ENCODE measurements at regions not wholly inside any gene's neighbourhood (a gene's known extent, or its start where the extent isn't known, plus 50 kb on each side); places are given as distances from the start of the nearest gene placed in this dataset.

DNA sequence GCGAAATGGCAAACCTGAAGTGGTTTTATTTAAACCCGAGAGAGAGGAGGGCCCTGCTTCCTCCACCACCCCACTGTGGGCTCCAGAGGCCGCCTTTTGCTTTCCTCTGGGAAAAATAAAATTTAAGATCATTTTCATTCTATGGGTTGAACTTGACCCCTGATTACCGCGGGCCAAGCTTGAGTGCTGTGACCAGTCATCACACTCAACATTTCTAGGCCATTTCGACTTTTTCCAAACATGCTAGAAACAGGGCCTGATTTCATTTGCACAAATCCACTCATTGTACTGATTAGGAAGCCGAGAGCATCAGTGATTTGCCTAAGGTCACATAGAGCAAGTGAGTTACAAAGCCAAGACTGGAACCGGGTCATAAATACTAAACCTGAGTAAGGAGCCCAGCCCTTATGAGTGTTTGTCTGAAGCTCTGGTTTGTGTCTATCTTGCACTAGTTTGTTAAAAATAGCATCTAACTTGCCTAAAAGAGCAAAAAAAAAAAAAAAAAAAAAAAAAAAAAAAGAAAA, 179.7 kb downstream of the DLL1 start:
- intact Hi-C loops (cut with DNase I) = no loop called here
- ATAC-seq = no peak

GRCh38 chr6:170110201-170111140, 180.4 kb downstream of the DLL1 start:
- ATAC-seq = no peak
- no peaks in the 10 kb centered on the region for H3K9me3 ChIP-seq

More for the DNA sequence above, 179.7 kb downstream of the DLL1 start:
- no peaks in the 10 kb centered on the region for H3K4me1 ChIP-seq
- H3K36me3 ChIP-seq = no peaks in the 10 kb centered on the region
- no peak overlapping the region for H3K4me3 ChIP-seq
- no peak overlapping the region for H3K27ac ChIP-seq
- H3K9me3 ChIP-seq = no peaks in the 10 kb centered on the region
- H3K27me3 ChIP-seq = no peaks in the 10 kb centered on the region
- DNase-seq = peak in 2 of 5 donors; percentile 2 to 9
- WGBS, 4 donors = 85 to 91% (median 89%) methylated on average over 8 of the region's 8 CpGs
- TF ChIP-seq CTCF (IDR thresholded peaks at IDR 0.05) (no peak), POLR2A (IDR thresholded peaks at IDR 0.05) (no peak)

DNA sequence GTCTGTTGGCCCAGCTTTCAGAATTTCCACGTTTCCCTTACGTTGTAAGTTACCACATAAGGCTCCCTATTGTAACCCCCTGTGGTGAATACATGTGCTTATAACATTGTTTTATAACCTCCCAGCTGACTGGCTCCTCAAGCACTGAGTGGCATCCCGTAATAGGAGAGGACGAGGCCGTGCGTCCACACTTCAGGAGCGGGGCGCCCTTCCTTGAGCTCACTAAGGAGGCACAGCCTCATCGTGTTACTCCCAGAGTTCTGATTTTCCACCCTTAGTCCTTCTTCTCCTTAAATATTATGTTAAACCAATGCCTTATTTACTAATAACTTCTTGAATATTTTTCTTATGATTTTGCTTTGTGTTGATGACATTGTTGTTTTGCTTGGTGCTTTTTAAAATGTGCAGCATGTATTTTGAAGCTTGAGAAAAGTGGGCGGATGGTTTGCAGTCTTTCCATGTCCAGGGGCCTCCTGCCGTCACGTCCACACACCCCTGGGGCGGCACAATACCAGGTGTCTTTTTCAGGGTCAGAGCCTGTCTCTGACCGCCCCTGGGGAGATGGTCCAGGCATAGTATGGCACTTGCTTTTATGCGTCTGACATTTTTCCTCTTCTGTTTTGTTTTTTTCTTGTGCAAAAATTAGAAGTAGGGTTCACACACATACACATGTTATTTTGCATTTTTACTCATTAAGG, 181.8 kb downstream of the DLL1 start:
- 89 to 95% (median 93%) methylated on average over 15 of the region's 15 CpGs for WGBS, 4 donors
- no peak for TF ChIP-seq CTCF (IDR thresholded peaks at IDR 0.05)
- no peak for TF ChIP-seq POLR2A (IDR thresholded peaks at IDR 0.05)
- intact Hi-C loops (cut with DNase I) = no loop called here

More at GRCh38 chr6:170110201-170111140, 180.4 kb downstream of the DLL1 start:
- 84 to 96% (median 90%) methylated on average over 22 to 44 of the region's 44 CpGs for WGBS, 4 donors
- H3K36me3 ChIP-seq = no peaks in the 10 kb centered on the region
- TF ChIP-seq POLR2A (IDR thresholded peaks at IDR 0.05) = no peak
- no peak for TF ChIP-seq CTCF (IDR thresholded peaks at IDR 0.05)
- DNase-seq = peak in 4 of 5 donors; percentile 4 to 46 (median 19)
- H3K4me3 ChIP-seq = no peak overlapping the region
- no peak overlapping the region for H3K27ac ChIP-seq
- H3K4me1 ChIP-seq = no peaks in the 10 kb centered on the region
- H3K27me3 ChIP-seq = no peaks in the 10 kb centered on the region
- intact Hi-C loops (cut with DNase I) = no loop called here

GRCh38 chr6:170108456-170108855, 182.4 kb downstream of the DLL1 start:
- H3K4me1 ChIP-seq = no peaks in the 10 kb centered on the region
- no peaks in the 10 kb centered on the region for H3K36me3 ChIP-seq
- ATAC-seq = no peak
- WGBS, 4 donors = 87 to 99% (median 88%) methylated on average over 5 to 9 of the region's 9 CpGs
- DNase-seq = peak in 4 of 5 donors; percentile 2 to 27 (median 12)
- no peaks in the 10 kb centered on the region for H3K27me3 ChIP-seq
- TF ChIP-seq POLR2A (IDR thresholded peaks at IDR 0.05) = no peak
- TF ChIP-seq CTCF (IDR thresholded peaks at IDR 0.05) = no peak
- intact Hi-C loops (cut with DNase I) = no loop called here
- no peaks in the 10 kb centered on the region for H3K9me3 ChIP-seq
- H3K4me3 ChIP-seq = no peak overlapping the region
- no peak overlapping the region for H3K27ac ChIP-seq

More for the DNA sequence above, 181.8 kb downstream of the DLL1 start:
- no peaks in the 10 kb centered on the region for H3K36me3 ChIP-seq
- H3K4me1 ChIP-seq = no peaks in the 10 kb centered on the region
- no peaks in the 10 kb centered on the region for H3K9me3 ChIP-seq
- ATAC-seq = no peak
- DNase-seq = peak in 3 of 5 donors; percentile 4 to 18 (median 5)
- no peaks in the 10 kb centered on the region for H3K27me3 ChIP-seq
- H3K4me3 ChIP-seq = no peak overlapping the region
- H3K27ac ChIP-seq = no peak overlapping the region
